MM.1S (cell line): ENCODE measurements at regions not wholly inside any gene's neighbourhood (a gene's known extent, or its start where the extent isn't known, plus 50 kb on each side); places are given as distances from the start of the nearest gene placed in this dataset.

Experiments used
- CTCF ChIP-seq: fragments of 300-600 bp; sonication (generic); IDR thresholded peaks from 2 replicates; pipeline ENCODE4 v1.5.1; 2016; ENCODE audit warnings: antibody characterized with exemption, low read length, mixed read lengths
- EZH2 ChIP-seq: fragments of 300-600 bp; sonication (generic); optimal IDR thresholded peaks from 2 replicates; pipeline ENCODE3; 2017; ENCODE audit warnings: low read depth, mild to moderate bottlenecking, antibody characterized with exemption, low read length, mixed read lengths

- no peak for TF ChIP-seq CTCF
- TF ChIP-seq EZH2, result no peak
These were observed 264.2 kb upstream of the LRRC3B start for GRCh38 chr3:26358405-26358804.
